K562 (cell line): ENCODE measurements at regions not wholly inside any gene's neighbourhood (a gene's known extent, or its start where the extent isn't known, plus 50 kb on each side); places are given as distances from the start of the nearest gene placed in this dataset.
A peak's percentile ranks its signal among the peaks of the same experiment; 100 is the strongest.

Experiments used
- CREM ChIP-seq: IDR thresholded peaks from 2 replicates; pipeline ENCODE4 v1.6.1; 2014; ENCODE audit warnings: antibody characterized with exemption, low read depth
- DDX20 ChIP-seq: fragments of 450-650 bp; IDR thresholded peaks from 2 replicates; pipeline ENCODE4 v1.6.1; 2016; ENCODE audit warnings: missing genetic modification characterization, low read depth, mild to moderate bottlenecking, missing compliant biosample characterization, moderate library complexity
- FOSL1 ChIP-seq: fragments of 200-800 bp; sonication (Bioruptor generic); conservative IDR thresholded peaks from 2 replicates; pipeline ENCODE4 v1.6.1; 2016; ENCODE audit warnings: missing genetic modification characterization, missing compliant biosample characterization
- FOXA1 ChIP-seq: fragments of 450-650 bp; IDR thresholded peaks from 2 replicates; pipeline ENCODE4 v1.6.1; 2016; ENCODE audit warnings: mild to moderate bottlenecking, borderline replicate concordance
- HMG20B ChIP-seq: fragments of 250-450 bp; sonication (Bioruptor Pico); IDR thresholded peaks from 2 replicates; pipeline ENCODE4 v1.5.0; 2021; ENCODE audit warnings: mild to moderate bottlenecking
- KLF1 ChIP-seq: fragments of 450-650 bp; IDR thresholded peaks from 2 replicates; pipeline ENCODE4 v1.6.1; 2016; ENCODE audit warnings: missing genetic modification characterization, missing compliant biosample characterization
- KLF6 ChIP-seq: fragments of 250-450 bp; sonication (Bioruptor Pico); IDR thresholded peaks from 2 replicates; pipeline ENCODE4 v1.4.0; 2020; ENCODE audit warnings: mild to moderate bottlenecking, moderate library complexity, borderline replicate concordance
- MYBL2 ChIP-seq, 2 experiments: fragments of 450-650 bp in 1 of 2; sonication (generic) in 1 of 2; formaldehyde crosslinking in 1 of 2; IDR thresholded peaks; 2 replicates each; pipeline versions ENCODE4 v1.6.1 to v1.8.1; 2017 to 2022; ENCODE audit warnings: borderline replicate concordance in 1 of 2, inconsistent platforms in 1 of 2, low read depth in 1 of 2, mild to moderate bottlenecking in 1 of 2, missing genetic modification reagents in 1 of 2, moderate library complexity in 1 of 2
- NCOR1 ChIP-seq: fragments of 450-650 bp; IDR thresholded peaks from 2 replicates; pipeline ENCODE4 v1.6.1; 2016; ENCODE audit warnings: mild to moderate bottlenecking, moderate library complexity
- NONO ChIP-seq, 2 experiments: fragments of 200-400 bp in 1 of 2; fragments of 450-650 bp in 1 of 2; formaldehyde crosslinking in 1 of 2; IDR thresholded peaks; 2 replicates each; pipeline ENCODE4 v1.6.1; 2017; ENCODE audit warnings: low read depth in 2 of 2, mild to moderate bottlenecking in 2 of 2, moderate library complexity in 2 of 2, low read length in 1 of 2
- POLR2G ChIP-seq: fragments of 200-400 bp; formaldehyde crosslinking; IDR thresholded peaks from 2 replicates; pipeline ENCODE4 v1.6.1; 2017; ENCODE audit warnings: low read depth, mild to moderate bottlenecking, antibody characterized with exemption, low read length, moderate library complexity
- RBM22 ChIP-seq: fragments of 200-400 bp; formaldehyde crosslinking; IDR thresholded peaks from 2 replicates; pipeline ENCODE4 v1.6.1; 2018; ENCODE audit warnings: low read length, low read depth; ENCODE audit not compliant: poor library complexity, severe bottlenecking
- RHOXF2B ChIP-seq: fragments of 250-450 bp; sonication (Bioruptor Pico); conservative IDR thresholded peaks from 2 replicates; pipeline ENCODE4 v1.5.1; 2021
- TAF1 ChIP-seq: IDR thresholded peaks from 2 replicates; pipeline ENCODE4 v1.6.1; 2011; ENCODE audit warnings: mild to moderate bottlenecking, low read length, moderate library complexity; ENCODE audit not compliant: insufficient read depth, control insufficient read depth, severe bottlenecking; ENCODE audit errors: extremely low read depth
- ZBTB11 ChIP-seq, 3 experiments: fragments of 200-800 bp in 1 of 3; fragments of 250-450 bp in 1 of 3; fragments of 450-650 bp in 1 of 3; sonication (Bioruptor Pico) in 1 of 3; sonication (Bioruptor generic) in 1 of 3; formaldehyde crosslinking in 1 of 3; IDR thresholded peaks; 2 replicates each; pipeline versions ENCODE4 v1.6.1 to v1.8.0; 2016 to 2022; ENCODE audit warnings: mild to moderate bottlenecking in 2 of 3, missing genetic modification characterization in 2 of 3, missing compliant biosample characterization in 1 of 3, moderate library complexity in 1 of 3
- ZBTB49 ChIP-seq: sonication (generic); formaldehyde crosslinking; IDR thresholded peaks from 2 replicates; pipeline ENCODE4 v1.8.0; 2022; ENCODE audit warnings: missing genetic modification reagents, mild to moderate bottlenecking, borderline replicate concordance
- ZNF12 ChIP-seq: sonication (generic); formaldehyde crosslinking; IDR thresholded peaks from 2 replicates; pipeline ENCODE4 v1.4.0; 2020; ENCODE audit warnings: mild to moderate bottlenecking, missing genetic modification reagents
- ZNF57 ChIP-seq: fragments of 450-650 bp; formaldehyde crosslinking; IDR thresholded peaks from 2 replicates; pipeline ENCODE4 v1.4.0; 2020; ENCODE audit warnings: mild to moderate bottlenecking, moderate library complexity
- ZNF668 ChIP-seq: fragments of 250-450 bp; sonication (Bioruptor Pico); IDR thresholded peaks from 2 replicates; pipeline ENCODE4 v1.8.0; 2022; ENCODE audit warnings: mild to moderate bottlenecking, inconsistent platforms
- ZNF695 ChIP-seq: fragments of 450-650 bp; formaldehyde crosslinking; IDR thresholded peaks from 2 replicates; pipeline ENCODE4 v1.4.0; 2020; ENCODE audit warnings: mild to moderate bottlenecking, moderate library complexity

- TF ChIP-seq NCOR1 (0 out of 2 replicates have a peak, but pooled peaks have one; percentile 35), RHOXF2B (CRISPR knock-in tag) (no peak), ZNF12 (CRISPR knock-in tag) (0 out of 2 replicates have a peak, but pooled peaks have one; percentile 21), NONO (IDR thresholded peaks at IDR 0.05; ENCODE audit: low read depth in 2 of 2, low read length in 1 of 2) (0 out of 4 replicates have a peak, but pooled peaks of 1 of the 2 experiments have one; percentile 42), FOSL1 (peak; percentile 93), MYBL2 (IDR thresholded peaks at IDR 0.05; ENCODE audit: low read depth) (no peak), MYBL2 (CRISPR knock-in tag; IDR thresholded peaks at IDR 0.05; ENCODE audit: borderline replicate concordance) (no peak), ZBTB11 (CRISPR knock-in tag; IDR thresholded peaks at IDR 0.05) (peak in 2 of 3 experiments; percentile 66 to 96; a peak in 3 of 6 replicates), RBM22 (peak; percentile 98), TAF1 (peak; percentile 24), CREM (peak; percentile 60), HMG20B (0 out of 2 replicates have a peak, but pooled peaks have one; percentile 38), POLR2G (peak; percentile 67; the same call in 1 of the 2 replicates), FOXA1 (no peak), ZNF668 (CRISPR knock-in tag) (0 out of 2 replicates have a peak, but pooled peaks have one; percentile 52), KLF1 (tag) (peak; percentile 35; the same call in 1 of the 2 replicates), ZNF695 (0 out of 2 replicates have a peak, but pooled peaks have one; percentile 28), ZBTB49 (CRISPR knock-in tag) (no peak), ZNF57 (no peak), KLF6 (CRISPR knock-in tag) (peak; percentile 68; the same call in 1 of the 2 replicates), DDX20 (tag) (no peak)
Observed at GRCh38 chr9:129413537-129414376, 207.1 kb downstream of the C9orf50 start (continued).
